ENCODE measurements at regions not wholly inside any gene's neighbourhood (a gene's known extent, or its start where the extent isn't known, plus 50 kb on each side); places are given as distances from the start of the nearest gene placed in this dataset.

DNA sequence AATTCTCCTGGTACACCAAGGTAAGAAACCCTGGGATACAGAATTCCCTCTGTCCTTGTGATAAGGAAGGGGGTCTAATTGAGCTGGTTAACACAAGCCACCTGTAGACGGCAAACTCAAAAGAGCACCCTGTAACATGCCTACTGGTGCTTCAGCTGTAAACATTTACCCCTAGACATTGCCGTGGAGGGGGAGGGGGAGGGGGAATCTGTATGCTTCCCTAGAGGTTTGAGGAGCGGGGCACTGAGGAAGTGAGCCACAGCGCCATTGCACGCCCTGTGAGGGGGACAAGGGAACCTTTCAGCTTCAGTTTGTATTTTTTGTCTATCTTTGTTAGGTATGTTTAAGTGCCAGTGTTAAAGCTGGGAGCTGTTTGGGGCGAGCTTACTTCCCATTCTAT, 99.8 kb downstream of the AASDHPPT start:
- H3K27ac ChIP-seq (ENCODE audit: extremely low read depth, low read depth, low read length), result no peak overlapping the region
- CTCF ChIA-PET, result interaction anchor here (0.6 kb wide), 1 partner anchor 433 kb away, joined by 3 read pairs; no protein-coding TSS in a partner anchor
- no peaks in the 10 kb centered on the region for H3K9me3 ChIP-seq (ENCODE audit: control insufficient read depth, insufficient read depth, low read depth, low read length)
- no peaks in the 10 kb centered on the region for H3K4me1 ChIP-seq (ENCODE audit: control insufficient read depth, insufficient read depth, low read length)
- TF ChIP-seq, protein P1, sequence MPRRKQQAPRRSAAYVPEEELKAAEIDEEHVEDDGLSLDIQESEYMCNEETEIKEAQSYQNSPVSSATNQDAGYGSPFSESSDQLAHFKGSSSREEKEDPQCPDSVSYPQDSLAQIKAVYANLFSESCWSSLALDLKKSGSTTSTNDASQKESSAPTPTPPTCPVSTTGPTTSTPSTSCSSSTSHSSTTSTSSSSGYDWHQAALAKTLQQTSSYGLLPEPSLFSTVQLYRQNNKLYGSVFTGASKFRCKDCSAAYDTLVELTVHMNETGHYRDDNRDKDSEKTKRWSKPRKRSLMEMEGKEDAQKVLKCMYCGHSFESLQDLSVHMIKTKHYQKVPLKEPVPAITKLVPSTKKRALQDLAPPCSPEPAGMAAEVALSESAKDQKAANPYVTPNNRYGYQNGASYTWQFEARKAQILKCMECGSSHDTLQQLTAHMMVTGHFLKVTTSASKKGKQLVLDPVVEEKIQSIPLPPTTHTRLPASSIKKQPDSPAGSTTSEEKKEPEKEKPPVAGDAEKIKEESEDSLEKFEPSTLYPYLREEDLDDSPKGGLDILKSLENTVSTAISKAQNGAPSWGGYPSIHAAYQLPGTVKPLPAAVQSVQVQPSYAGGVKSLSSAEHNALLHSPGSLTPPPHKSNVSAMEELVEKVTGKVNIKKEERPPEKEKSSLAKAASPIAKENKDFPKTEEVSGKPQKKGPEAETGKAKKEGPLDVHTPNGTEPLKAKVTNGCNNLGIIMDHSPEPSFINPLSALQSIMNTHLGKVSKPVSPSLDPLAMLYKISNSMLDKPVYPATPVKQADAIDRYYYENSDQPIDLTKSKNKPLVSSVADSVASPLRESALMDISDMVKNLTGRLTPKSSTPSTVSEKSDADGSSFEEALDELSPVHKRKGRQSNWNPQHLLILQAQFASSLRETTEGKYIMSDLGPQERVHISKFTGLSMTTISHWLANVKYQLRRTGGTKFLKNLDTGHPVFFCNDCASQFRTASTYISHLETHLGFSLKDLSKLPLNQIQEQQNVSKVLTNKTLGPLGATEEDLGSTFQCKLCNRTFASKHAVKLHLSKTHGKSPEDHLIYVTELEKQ (tag by site-specific recombination; IDR thresholded peaks at IDR 0.05; ENCODE audit: borderline replicate concordance), result no peak
- TF ChIP-seq, protein P2, sequence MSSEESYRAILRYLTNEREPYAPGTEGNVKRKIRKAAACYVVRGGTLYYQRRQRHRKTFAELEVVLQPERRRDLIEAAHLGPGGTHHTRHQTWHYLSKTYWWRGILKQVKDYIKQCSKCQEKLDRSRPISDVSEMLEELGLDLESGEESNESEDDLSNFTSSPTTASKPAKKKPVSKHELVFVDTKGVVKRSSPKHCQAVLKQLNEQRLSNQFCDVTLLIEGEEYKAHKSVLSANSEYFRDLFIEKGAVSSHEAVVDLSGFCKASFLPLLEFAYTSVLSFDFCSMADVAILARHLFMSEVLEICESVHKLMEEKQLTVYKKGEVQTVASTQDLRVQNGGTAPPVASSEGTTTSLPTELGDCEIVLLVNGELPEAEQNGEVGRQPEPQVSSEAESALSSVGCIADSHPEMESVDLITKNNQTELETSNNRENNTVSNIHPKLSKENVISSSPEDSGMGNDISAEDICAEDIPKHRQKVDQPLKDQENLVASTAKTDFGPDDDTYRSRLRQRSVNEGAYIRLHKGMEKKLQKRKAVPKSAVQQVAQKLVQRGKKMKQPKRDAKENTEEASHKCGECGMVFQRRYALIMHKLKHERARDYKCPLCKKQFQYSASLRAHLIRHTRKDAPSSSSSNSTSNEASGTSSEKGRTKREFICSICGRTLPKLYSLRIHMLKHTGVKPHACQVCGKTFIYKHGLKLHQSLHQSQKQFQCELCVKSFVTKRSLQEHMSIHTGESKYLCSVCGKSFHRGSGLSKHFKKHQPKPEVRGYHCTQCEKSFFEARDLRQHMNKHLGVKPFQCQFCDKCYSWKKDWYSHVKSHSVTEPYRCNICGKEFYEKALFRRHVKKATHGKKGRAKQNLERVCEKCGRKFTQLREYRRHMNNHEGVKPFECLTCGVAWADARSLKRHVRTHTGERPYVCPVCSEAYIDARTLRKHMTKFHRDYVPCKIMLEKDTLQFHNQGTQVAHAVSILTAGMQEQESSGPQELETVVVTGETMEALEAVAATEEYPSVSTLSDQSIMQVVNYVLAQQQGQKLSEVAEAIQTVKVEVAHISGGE (tag by site-specific recombination; conservative IDR thresholded peaks at IDR 0.05; ENCODE audit: low read depth), result no peak
- TF ChIP-seq ZFP3 (tag by site-specific recombination; IDR thresholded peaks at IDR 0.05; ENCODE audit: low read depth), result no peak
- no peak for TF ChIP-seq MEIS1 (CRISPR knock-in tag; IDR thresholded peaks at IDR 0.05; ENCODE audit: borderline replicate concordance)
- no peak for TF ChIP-seq ZNF202 (tag by site-specific recombination; IDR thresholded peaks at IDR 0.05; ENCODE audit: borderline replicate concordance)
- no peak for TF ChIP-seq ZNF214 (tag by site-specific recombination; IDR thresholded peaks at IDR 0.05; ENCODE audit: borderline replicate concordance)
- TF ChIP-seq, protein P3, sequence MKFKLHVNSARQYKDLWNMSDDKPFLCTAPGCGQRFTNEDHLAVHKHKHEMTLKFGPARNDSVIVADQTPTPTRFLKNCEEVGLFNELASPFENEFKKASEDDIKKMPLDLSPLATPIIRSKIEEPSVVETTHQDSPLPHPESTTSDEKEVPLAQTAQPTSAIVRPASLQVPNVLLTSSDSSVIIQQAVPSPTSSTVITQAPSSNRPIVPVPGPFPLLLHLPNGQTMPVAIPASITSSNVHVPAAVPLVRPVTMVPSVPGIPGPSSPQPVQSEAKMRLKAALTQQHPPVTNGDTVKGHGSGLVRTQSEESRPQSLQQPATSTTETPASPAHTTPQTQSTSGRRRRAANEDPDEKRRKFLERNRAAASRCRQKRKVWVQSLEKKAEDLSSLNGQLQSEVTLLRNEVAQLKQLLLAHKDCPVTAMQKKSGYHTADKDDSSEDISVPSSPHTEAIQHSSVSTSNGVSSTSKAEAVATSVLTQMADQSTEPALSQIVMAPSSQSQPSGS (tag by site-specific recombination; IDR thresholded peaks at IDR 0.05; ENCODE audit: low read depth), result no peak
- TF ChIP-seq ZNF394 (tag by site-specific recombination; IDR thresholded peaks at IDR 0.05; ENCODE audit: borderline replicate concordance), result no peak
- TF ChIP-seq OVOL3 (tag by site-specific recombination; IDR thresholded peaks at IDR 0.05), result no peak
- no peak for TF ChIP-seq ZBTB20 (tag by site-specific recombination; IDR thresholded peaks at IDR 0.05)
- TF ChIP-seq, protein P4, sequence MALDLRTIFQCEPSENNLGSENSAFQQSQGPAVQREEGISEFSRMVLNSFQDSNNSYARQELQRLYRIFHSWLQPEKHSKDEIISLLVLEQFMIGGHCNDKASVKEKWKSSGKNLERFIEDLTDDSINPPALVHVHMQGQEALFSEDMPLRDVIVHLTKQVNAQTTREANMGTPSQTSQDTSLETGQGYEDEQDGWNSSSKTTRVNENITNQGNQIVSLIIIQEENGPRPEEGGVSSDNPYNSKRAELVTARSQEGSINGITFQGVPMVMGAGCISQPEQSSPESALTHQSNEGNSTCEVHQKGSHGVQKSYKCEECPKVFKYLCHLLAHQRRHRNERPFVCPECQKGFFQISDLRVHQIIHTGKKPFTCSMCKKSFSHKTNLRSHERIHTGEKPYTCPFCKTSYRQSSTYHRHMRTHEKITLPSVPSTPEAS (tag by site-specific recombination; IDR thresholded peaks at IDR 0.05), result no peak
- TF ChIP-seq ZNF274 (IDR thresholded peaks at IDR 0.05; ENCODE audit: low read length), result no peak
- TF ChIP-seq ZNF274 (tag by site-specific recombination; IDR thresholded peaks at IDR 0.05; ENCODE audit: borderline replicate concordance), result no peak
- TF ChIP-seq, protein P5, sequence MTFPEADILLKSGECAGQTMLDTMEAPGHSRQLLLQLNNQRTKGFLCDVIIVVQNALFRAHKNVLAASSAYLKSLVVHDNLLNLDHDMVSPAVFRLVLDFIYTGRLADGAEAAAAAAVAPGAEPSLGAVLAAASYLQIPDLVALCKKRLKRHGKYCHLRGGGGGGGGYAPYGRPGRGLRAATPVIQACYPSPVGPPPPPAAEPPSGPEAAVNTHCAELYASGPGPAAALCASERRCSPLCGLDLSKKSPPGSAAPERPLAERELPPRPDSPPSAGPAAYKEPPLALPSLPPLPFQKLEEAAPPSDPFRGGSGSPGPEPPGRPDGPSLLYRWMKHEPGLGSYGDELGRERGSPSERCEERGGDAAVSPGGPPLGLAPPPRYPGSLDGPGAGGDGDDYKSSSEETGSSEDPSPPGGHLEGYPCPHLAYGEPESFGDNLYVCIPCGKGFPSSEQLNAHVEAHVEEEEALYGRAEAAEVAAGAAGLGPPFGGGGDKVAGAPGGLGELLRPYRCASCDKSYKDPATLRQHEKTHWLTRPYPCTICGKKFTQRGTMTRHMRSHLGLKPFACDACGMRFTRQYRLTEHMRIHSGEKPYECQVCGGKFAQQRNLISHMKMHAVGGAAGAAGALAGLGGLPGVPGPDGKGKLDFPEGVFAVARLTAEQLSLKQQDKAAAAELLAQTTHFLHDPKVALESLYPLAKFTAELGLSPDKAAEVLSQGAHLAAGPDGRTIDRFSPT (tag by site-specific recombination; IDR thresholded peaks at IDR 0.05), result no peak
- TF ChIP-seq, protein P6, sequence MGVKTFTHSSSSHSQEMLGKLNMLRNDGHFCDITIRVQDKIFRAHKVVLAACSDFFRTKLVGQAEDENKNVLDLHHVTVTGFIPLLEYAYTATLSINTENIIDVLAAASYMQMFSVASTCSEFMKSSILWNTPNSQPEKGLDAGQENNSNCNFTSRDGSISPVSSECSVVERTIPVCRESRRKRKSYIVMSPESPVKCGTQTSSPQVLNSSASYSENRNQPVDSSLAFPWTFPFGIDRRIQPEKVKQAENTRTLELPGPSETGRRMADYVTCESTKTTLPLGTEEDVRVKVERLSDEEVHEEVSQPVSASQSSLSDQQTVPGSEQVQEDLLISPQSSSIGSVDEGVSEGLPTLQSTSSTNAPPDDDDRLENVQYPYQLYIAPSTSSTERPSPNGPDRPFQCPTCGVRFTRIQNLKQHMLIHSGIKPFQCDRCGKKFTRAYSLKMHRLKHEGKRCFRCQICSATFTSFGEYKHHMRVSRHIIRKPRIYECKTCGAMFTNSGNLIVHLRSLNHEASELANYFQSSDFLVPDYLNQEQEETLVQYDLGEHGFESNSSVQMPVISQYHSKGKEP (tag by site-specific recombination; IDR thresholded peaks at IDR 0.05), result no peak
- TF ChIP-seq FEZF1 (tag by site-specific recombination; IDR thresholded peaks at IDR 0.05), result no peak
- TF ChIP-seq ZNF248 (tag by site-specific recombination; IDR thresholded peaks at IDR 0.05), result no peak
- no peak for TF ChIP-seq ZNF621 (tag by site-specific recombination; IDR thresholded peaks at IDR 0.05)
- TF ChIP-seq, protein P7, sequence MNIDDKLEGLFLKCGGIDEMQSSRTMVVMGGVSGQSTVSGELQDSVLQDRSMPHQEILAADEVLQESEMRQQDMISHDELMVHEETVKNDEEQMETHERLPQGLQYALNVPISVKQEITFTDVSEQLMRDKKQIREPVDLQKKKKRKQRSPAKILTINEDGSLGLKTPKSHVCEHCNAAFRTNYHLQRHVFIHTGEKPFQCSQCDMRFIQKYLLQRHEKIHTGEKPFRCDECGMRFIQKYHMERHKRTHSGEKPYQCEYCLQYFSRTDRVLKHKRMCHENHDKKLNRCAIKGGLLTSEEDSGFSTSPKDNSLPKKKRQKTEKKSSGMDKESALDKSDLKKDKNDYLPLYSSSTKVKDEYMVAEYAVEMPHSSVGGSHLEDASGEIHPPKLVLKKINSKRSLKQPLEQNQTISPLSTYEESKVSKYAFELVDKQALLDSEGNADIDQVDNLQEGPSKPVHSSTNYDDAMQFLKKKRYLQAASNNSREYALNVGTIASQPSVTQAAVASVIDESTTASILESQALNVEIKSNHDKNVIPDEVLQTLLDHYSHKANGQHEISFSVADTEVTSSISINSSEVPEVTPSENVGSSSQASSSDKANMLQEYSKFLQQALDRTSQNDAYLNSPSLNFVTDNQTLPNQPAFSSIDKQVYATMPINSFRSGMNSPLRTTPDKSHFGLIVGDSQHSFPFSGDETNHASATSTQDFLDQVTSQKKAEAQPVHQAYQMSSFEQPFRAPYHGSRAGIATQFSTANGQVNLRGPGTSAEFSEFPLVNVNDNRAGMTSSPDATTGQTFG (tag by site-specific recombination; IDR thresholded peaks at IDR 0.05; ENCODE audit: borderline replicate concordance), result no peak
- TF ChIP-seq TCF7L2 (IDR thresholded peaks at IDR 0.05; ENCODE audit: borderline replicate concordance, low read depth, low read length), result no peak
- H3K36me3 ChIP-seq (ENCODE audit: control insufficient read depth in 2 of 2, insufficient read depth in 1 of 2, low read length in 2 of 2), result no peaks in the 10 kb centered on the region
- H3K4me3 ChIP-seq (ENCODE audit: low read depth, low read length), result no peak overlapping the region
- POLR2A ChIA-PET, result no interaction called here

All from HEK293 (cell line).